ENCODE measurements at regions not wholly inside any gene's neighbourhood (a gene's known extent, or its start where the extent isn't known, plus 50 kb on each side); places are given as distances from the start of the nearest gene placed in this dataset.
A peak's percentile ranks its signal among the peaks of the same experiment; 100 is the strongest.

GRCh38 chr4:45985038-45985437 lies 138.8 kb downstream of the GABRG1 start:
- DNase-seq, result no peak

DNA sequence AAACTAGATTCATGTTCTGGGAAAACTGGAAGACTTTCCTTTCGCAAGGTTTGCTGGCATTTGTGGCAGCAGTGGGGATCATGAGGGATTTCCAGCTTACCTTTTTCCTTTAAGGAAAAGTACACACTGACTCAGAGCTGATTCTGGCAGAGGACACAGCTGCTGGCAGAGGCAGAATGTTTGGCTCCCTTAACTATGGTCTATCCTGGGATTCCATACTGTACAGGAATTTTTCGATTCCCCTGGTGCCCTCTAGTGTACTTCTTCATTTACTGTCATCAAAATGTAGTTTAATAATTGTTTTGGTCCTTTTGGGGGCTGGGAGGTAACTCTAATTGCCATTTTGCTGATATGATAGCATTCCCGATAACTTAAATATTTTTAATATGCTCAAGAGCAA lies 152.7 kb downstream of the GABRG1 start:
- no peak for DNase-seq

- no peak for DNase-seq
These were observed 166.5 kb downstream of the GABRG1 start for GRCh38 chr4:45957353-45957752.

DNA sequence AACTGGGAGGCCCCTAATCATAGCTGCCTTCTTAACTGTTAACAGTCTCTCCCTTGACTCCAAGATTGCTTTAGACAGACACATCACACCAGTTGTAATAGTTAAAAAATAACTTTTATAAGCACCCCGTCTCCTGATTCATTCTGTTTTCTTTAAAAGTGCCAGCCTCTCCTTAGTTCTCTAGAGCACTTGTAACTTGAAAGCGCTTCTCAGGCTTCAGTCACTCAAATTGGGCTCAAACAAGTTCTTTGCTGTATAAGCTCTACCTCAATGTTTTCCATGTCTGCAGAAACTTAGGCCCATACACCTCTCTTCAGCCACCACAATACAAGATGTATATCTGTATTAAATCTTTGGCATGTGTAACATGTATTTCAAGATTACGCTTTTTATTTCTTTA lies 169.6 kb downstream of the GABRG1 start:
- no peak for DNase-seq

GRCh38 chr4:45951153-45951552 lies 172.7 kb downstream of the GABRG1 start:
- no peak for DNase-seq

GRCh38 chr4:45946699-45947098 lies 177.2 kb downstream of the GABRG1 start:
- no peak for DNase-seq

- no peak for DNase-seq
These were observed 179.9 kb downstream of the GABRG1 start for GRCh38 chr4:45944000-45944399.

- DNase-seq, result no peak
These were observed 184.8 kb downstream of the GABRG1 start for GRCh38 chr4:45939056-45939455.

DNA sequence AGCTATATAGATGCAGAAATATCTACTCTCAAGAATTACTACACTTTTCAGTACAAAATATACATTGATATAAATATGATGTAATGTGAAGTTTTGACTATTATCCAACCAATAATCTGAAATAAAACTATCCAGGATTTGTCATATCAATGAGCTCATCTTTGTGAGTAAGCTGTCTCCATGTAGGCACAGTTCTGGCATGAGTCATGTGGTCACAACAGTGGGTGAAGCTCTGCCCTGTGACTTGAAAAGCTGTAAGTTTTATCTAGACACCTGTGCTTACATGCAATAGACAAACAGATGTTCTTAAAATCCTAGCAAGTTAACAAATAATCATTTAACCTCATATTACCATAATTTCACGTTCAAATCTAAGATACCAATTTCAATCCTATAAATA lies 192.7 kb downstream of the GABRG1 start:
- no peak for DNase-seq

DNA sequence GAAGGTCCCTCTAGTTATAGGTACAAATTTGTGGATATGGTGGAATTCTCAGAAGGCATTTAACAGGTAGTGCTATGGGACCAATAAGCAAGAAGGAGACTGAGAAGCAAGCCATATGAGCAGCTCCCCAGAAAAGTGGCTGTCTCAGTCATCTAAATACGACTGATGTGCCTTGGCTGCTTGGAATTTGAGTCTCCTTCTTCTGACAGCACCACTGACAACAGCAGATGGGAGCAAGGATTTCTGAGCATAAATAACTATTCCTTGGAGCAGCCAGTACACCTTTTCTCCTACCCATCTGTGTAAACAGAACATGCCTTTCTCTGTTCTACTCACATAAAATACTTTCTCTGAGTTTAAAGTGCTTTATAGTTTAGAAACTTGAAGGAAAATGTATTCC lies 196.2 kb downstream of the GABRG1 start:
- no peak for DNase-seq

DNA sequence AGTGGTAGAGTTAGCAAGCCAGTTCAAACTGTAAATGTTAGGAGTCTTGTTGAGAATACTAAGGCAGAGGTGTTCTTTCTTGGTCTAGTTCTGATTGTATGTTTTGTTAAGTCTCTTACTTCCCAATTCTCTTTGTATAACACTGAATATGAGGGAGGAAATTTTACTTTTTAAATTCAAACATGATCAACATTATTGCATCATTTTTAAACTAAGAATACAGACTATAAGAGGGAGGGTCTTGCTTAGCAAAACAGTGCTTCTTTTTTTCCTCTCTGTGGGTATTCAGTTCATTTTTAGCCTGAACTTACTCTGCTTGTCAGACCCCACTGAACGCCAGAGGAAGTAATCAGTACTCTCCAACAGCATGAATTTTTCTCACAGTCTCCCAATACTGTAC lies 198.0 kb downstream of the GABRG1 start:
- DNase-seq, result no peak

- no peak for DNase-seq
These were observed 203.0 kb downstream of the GABRG1 start for GRCh38 chr4:45920861-45921260.

DNA sequence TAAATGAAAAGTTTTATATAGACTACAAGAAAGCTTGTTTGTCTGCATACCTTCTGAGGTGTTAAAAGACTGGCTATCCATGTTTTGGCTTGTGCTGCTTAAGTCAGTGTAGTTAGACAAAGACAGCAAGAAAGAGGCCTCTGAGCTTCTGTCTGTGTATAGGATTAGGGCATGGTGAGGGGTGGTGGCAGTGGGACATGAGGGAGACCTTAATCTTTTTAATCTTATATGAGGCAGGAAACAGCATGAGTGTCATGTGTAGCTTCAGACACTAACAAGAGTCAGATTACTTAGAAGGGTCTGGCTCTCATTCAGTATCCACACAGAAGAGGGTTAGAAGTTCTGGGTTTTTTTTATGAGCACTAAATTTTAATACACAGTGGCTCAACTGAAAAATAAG lies 213.3 kb downstream of the GABRG1 start:
- no peak for DNase-seq

DNA sequence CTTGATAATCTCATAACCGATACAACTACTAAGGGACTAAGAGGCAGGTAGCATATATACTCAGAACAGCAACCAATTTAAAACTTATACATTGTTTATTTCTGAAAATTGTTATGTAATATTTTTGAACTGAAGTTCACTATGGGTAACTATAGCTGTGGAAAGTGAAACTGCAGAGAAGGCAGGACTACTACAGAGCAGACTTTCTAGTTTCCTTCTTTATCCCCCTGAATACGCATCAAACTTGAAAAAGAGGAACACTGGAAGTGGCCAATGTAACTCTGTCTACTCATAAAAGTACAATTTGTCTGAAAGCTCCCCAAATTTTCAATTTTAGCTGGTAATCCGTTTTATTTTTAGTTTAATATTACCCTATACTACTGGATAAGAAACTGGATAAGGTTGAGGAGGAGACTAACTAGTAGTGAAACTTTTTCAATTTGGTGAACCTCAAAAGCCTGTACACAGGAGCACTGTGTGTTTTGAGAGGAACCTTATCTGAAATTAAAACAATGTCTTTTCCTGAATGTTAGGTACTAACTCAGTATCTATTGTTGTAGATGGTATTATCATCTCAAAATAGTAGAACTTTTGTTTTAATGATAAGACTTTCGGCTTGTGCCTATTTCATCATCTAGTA lies 225.8 kb downstream of the GABRG1 start:
- DNase-seq, result peak in 1 of 4 experiments; percentile 11

DNA sequence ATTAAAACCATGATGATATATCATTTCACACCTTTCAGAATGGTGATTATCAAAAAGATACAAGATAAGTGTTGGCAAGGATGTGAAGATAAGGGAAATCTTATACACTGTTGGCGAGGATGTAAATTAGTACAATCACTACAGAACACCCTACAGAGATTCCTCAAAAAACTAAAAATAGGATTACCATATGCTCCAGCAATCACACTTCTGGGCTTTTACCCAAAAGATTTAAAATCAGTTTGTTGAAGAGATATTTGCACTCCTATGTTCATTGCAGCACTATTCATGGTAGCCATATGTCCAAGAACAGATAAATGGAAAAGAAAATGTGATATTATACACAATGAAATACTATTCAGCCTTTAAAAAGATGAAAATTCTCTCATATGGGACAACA lies 240.4 kb downstream of the GABRG1 start:
- no peak for DNase-seq

DNA sequence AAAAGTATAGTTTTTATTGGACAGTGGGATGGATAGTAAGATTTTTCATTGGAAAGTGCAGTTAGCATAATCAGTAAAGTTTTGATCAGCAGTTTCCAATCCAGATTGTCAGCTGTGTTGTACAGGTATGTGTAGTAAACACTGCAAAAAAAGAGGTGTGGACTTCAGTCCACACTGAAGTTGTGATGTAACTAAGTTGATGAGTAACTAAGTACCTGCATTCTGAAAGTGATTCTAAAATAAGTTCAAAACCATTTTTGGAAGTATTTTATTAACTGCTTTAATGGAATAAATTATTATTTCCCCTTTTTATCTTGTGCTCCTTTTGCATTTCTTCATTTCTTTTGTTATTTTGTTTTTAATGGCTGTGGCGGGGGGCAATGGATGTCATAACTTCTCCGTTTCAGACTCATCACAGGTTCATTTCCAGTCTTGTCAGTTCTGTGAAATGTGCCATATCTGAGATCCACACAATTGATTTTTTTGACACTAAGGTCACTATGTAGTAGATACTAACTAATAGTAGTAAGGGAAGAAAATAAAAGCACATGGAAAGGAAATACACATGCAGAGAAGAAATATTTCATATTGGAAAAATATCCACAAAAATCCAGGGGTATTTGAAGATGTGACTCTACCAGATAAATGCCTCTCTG lies 247.5 kb downstream of the GABRG1 start:
- DNase-seq, result no peak

DNA sequence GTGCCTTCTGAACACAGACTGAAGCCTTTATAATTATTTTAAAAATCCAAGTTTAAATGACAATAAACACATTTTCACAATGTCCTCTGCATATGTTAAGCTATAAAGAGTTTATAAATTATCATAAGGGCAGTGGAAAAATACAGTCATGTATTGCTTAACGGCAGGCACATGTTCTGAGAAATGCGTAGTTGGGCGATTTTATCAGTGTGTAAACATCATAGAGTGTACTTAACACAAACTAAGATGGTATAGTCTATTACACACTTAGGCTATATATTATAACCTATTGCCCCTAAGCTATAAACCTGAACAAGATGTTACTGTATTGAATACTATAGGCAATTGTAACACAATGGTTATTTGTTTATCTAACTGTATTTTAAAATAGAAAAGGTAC lies 254.7 kb downstream of the GABRG1 start:
- no peak for DNase-seq

GRCh38 chr4:45865781-45866180 lies 258.1 kb downstream of the GABRG1 start:
- peak in 2 of 4 experiments; percentile 3 for DNase-seq

DNA sequence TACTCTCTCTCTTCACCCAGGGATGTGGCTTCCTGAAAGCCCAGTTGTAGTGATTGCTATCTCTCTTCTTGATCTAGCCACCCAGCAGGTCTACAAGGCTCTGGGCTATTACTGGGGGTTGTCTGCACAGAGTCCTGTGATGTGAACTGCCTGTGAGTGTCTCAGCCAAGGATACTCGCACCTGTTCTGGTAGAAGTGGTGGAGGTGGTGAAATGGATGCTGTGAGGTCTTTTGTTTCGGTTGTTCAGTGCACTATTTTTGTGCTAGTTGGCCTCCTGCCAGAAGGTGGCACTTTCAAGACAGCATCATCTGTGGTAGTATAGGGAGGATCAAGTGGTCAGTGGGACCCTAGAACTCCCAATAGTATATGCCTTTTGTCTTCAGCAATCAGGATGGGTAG lies 268.0 kb downstream of the GABRG1 start:
- no peak for DNase-seq

DNA sequence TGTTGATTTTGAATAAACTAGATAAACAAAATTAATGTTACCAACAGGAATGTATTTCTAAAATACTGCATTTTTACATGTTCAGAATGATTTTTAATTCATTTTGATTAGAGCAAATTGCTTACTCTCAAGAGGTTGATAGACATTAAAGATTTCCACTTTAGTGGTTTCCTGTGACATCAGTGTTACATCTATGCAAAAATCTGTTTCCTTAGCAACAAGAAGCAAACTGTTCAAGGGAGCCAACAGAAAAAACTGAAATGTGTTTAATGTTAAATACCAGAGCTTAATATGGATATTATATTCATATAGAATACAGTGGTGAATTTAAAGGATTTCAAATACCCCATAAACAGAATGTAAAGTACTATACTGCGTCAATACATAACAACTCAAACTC lies 277.8 kb downstream of the GABRG1 start:
- no peak for DNase-seq

DNA sequence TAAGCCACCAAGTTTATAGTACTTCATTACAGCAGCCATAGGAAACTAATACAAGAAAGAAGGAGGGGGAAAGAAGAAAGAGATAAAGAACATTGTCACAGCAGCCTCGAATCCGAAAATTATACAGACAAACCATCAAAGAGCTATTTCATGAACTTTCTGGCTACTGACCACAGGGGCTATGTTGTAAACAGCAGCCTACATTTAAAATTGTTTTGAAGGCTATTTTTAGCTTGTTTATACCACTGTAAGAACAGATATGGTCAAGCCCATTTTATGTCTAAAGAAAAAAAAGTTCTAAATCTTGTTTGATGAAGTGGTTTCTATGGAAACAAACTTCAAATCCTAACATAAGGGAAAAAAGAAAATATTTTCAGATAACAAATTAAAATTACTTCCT lies 282.1 kb downstream of the GABRG1 start:
- DNase-seq, result no peak

GRCh38 chr4:45831692-45832091 lies 292.2 kb downstream of the GABRG1 start:
- no peak for DNase-seq

DNA sequence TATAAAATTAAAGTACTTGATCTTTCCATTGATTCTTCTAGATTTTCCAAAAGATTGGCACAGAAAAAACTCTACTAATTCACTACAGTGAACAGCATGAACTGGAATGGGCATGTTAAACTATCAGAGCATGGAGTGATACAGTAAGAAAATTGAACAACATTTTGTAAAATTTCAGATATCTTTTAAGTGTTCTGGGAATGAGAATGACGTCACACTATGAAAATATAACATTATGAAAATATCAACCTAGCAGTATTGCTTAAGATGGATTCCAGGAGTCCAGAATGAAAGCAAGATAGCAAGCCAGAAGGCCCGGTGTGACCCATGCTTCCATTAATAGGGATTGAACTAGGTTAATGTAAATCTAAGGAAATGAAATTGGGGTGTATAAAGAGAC lies 319.9 kb downstream of the GABRG1 start:
- no peak for DNase-seq

DNA sequence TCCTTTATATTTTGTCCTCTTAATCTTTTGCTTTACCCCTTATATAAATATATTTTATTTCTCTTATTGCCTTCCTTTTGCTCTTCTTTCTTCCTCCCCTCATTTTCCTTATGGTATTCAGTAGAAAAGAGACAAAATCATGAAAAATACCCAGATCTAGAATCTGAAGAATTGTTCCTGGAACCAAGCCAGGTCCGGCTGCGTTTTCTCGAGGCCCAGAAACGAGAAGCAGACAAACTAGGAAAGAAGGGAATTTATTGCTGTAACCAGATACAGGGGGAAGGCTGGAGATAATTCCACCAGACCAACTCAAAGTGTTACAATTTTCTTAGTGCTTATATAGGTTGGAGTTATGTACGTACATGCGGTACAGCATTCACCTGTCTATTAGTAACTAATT lies 328.7 kb downstream of the GABRG1 start:
- DNase-seq, result no peak

GRCh38 chr4:45778514-45778913 lies 345.3 kb downstream of the GABRG1 start:
- no peak for DNase-seq
